H7 (cell line): ENCODE measurements at regions not wholly inside any gene's neighbourhood (a gene's known extent, or its start where the extent isn't known, plus 50 kb on each side); places are given as distances from the start of the nearest gene placed in this dataset.
"Not testable (repeated sequence)": the region's sequence is repeated elsewhere in the genome, so short reads cannot be mapped to it uniquely, and the experiment has no call there.

Source experiments
- DNase-seq: peaks from one replicate; pipeline ENCODE4 v3.0.0; 2012
- H3K27me3 ChIP-seq: 2 replicates; pipeline ENCODE4 v1.6.0; 2011; ENCODE audit warnings: mild to moderate bottlenecking, low read length; ENCODE audit not compliant: control insufficient read depth, insufficient read depth
- H3K36me3 ChIP-seq: replicated peaks from 2 replicates; pipeline ENCODE4 v1.5.1; 2011; ENCODE audit warnings: low read length; ENCODE audit not compliant: control insufficient read depth, insufficient read depth
- H3K4me3 ChIP-seq: 2 replicates; pipeline ENCODE4 v1.5.1; 2011; ENCODE audit warnings: low read depth, mild to moderate bottlenecking, control low read depth, low read length, moderate library complexity; ENCODE audit not compliant: insufficient read depth

GRCh38 chr5:19172926-19173470 is 815.0 kb downstream of the CDH18 start:
- no peaks in the 10 kb centered on the region for H3K27me3 ChIP-seq
- no peak overlapping the region for H3K4me3 ChIP-seq
- no peak for DNase-seq
- no peaks in the 10 kb centered on the region for H3K36me3 ChIP-seq

- Histone ChIP-seq H3K4me3 (no peak overlapping the region), H3K36me3 (no peaks in the 10 kb centered on the region), H3K27me3 (no peaks in the 10 kb centered on the region)
- no peak for DNase-seq
Measured at GRCh38 chr5:19175776-19176570, 812.0 kb downstream of the CDH18 start.

GRCh38 chr5:19179571-19179970 is 808.4 kb downstream of the CDH18 start:
- H3K4me3 ChIP-seq, result no peak overlapping the region
- no peaks in the 10 kb centered on the region for H3K27me3 ChIP-seq
- H3K36me3 ChIP-seq, result no peaks in the 10 kb centered on the region
- DNase-seq, result no peak

- H3K27me3 ChIP-seq, result no peaks in the 10 kb centered on the region
- DNase-seq, result no peak
- no peak overlapping the region for H3K4me3 ChIP-seq
- H3K36me3 ChIP-seq, result no peaks in the 10 kb centered on the region
Measured at GRCh38 chr5:19189176-19189575, 798.8 kb downstream of the CDH18 start.

- no peak overlapping the region for H3K4me3 ChIP-seq
Measured at GRCh38 chr5:19193631-19194030, 794.4 kb downstream of the CDH18 start.

GRCh38 chr5:19196631-19197030 is 791.4 kb downstream of the CDH18 start:
- no peaks in the 10 kb centered on the region for H3K27me3 ChIP-seq
- H3K36me3 ChIP-seq, result no peaks in the 10 kb centered on the region
- no peak for DNase-seq
- no peak overlapping the region for H3K4me3 ChIP-seq

More at GRCh38 chr5:19193631-19194030, 794.4 kb downstream of the CDH18 start:
- no peaks in the 10 kb centered on the region for H3K36me3 ChIP-seq
- H3K27me3 ChIP-seq, result no peaks in the 10 kb centered on the region
- DNase-seq, result no peak

- no peak for DNase-seq
- H3K36me3 ChIP-seq, result no peaks in the 10 kb centered on the region
- H3K27me3 ChIP-seq, result no peaks in the 10 kb centered on the region
- H3K4me3 ChIP-seq, result no peak overlapping the region
Measured at GRCh38 chr5:19200251-19200650, 787.7 kb downstream of the CDH18 start.

GRCh38 chr5:19208397-19208796 is 779.6 kb downstream of the CDH18 start:
- no peaks in the 10 kb centered on the region for H3K36me3 ChIP-seq
- no peak for DNase-seq
- no peaks in the 10 kb centered on the region for H3K27me3 ChIP-seq
- no peak overlapping the region for H3K4me3 ChIP-seq

GRCh38 chr5:19210886-19211285 is 777.1 kb downstream of the CDH18 start:
- Histone ChIP-seq H3K4me3 (no peak overlapping the region), H3K27me3 (no peaks in the 10 kb centered on the region), H3K36me3 (no peaks in the 10 kb centered on the region)
- no peak for DNase-seq

GRCh38 chr5:19229179-19229835 is 758.7 kb downstream of the CDH18 start:
- H3K36me3 ChIP-seq, result no peaks in the 10 kb centered on the region
- no peak for DNase-seq
- H3K27me3 ChIP-seq, result no peaks in the 10 kb centered on the region
- H3K4me3 ChIP-seq, result no peak overlapping the region

- DNase-seq, result no peak
- Histone ChIP-seq H3K27me3 (no peaks in the 10 kb centered on the region), H3K36me3 (no peaks in the 10 kb centered on the region), H3K4me3 (no peak overlapping the region)
Measured at GRCh38 chr5:19233573-19233972, 754.4 kb downstream of the CDH18 start.

- H3K27me3 ChIP-seq, result no peaks in the 10 kb centered on the region
- H3K4me3 ChIP-seq, result no peak overlapping the region
- no peak for DNase-seq
- H3K36me3 ChIP-seq, result no peaks in the 10 kb centered on the region
Measured at GRCh38 chr5:19235101-19235584, 752.9 kb downstream of the CDH18 start.

GRCh38 chr5:19240170-19240569 is 747.8 kb downstream of the CDH18 start:
- DNase-seq, result no peak
- Histone ChIP-seq H3K27me3 (no peaks in the 10 kb centered on the region), H3K4me3 (no peak overlapping the region), H3K36me3 (no peaks in the 10 kb centered on the region)

GRCh38 chr5:19241690-19242089 is 746.3 kb downstream of the CDH18 start:
- no peak for DNase-seq
- Histone ChIP-seq H3K27me3 (no peaks in the 10 kb centered on the region), H3K4me3 (no peak overlapping the region), H3K36me3 (no peaks in the 10 kb centered on the region)

- not testable (repeated sequence) for H3K27me3 ChIP-seq, H3K36me3 ChIP-seq, DNase-seq, H3K4me3 ChIP-seq
Measured at GRCh38 chr5:19246191-19246590, 741.8 kb downstream of the CDH18 start.
